ENCODE measurements at regions not wholly inside any gene's neighbourhood (a gene's known extent, or its start where the extent isn't known, plus 50 kb on each side); places are given as distances from the start of the nearest gene placed in this dataset.

GRCh38 chr15:47644722-47645121 lies 72.6 kb upstream of the SEMA6D start:
- no peak for DNase-seq (ENCODE audit: low spot score)

GRCh38 chr15:47650564-47650963 lies 66.7 kb upstream of the SEMA6D start:
- DNase-seq (ENCODE audit: low spot score) = no peak

GRCh38 chr15:47652328-47652727 lies 65.0 kb upstream of the SEMA6D start:
- no peak for DNase-seq (ENCODE audit: low spot score)

- no peak for DNase-seq (ENCODE audit: low spot score)
Observed at GRCh38 chr15:47652844-47653243, 64.5 kb upstream of the SEMA6D start.

GRCh38 chr15:47661661-47662180 lies 55.6 kb upstream of the SEMA6D start:
- no peak for DNase-seq (ENCODE audit: low spot score)

- no peak for DNase-seq (ENCODE audit: low spot score)
Observed at GRCh38 chr15:47663101-47663500, 54.2 kb upstream of the SEMA6D start.

Data from activated CD4-positive, alpha-beta T cell treated with anti-CD3 and anti-CD28 coated beads, Interleukin-2, Interleukin-4, amounts not matched to agents 100 ng/mL and 50 ng/mL, durations not matched to agents 16 hours and 8 hours (primary cell).